ENCODE measurements at regions not wholly inside any gene's neighbourhood (a gene's known extent, or its start where the extent isn't known, plus 50 kb on each side); places are given as distances from the start of the nearest gene placed in this dataset.

DNA sequence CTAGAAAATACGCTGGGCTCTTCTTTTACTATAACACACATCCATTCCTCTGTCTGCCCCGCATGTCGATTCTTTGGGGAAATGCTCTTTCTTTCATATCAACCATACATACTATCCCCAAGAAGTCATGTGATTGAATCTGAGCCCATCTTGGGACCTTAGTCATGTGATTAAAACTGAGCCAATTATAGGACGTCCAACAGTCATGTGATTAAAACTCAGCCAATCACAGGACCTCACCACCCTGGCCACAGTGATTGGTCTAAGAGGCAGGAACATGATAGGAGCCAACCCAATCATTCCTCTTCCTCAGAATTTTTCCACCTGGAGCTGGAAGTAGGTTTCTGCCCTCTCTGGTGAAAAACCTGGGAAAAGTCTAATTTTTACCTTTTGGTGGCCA, 78.8 kb downstream of the TMEM114 start:
- POLR2A ChIA-PET: no interaction called here
- TF ChIP-seq EZH2 (IDR thresholded peaks at IDR 0.05; ENCODE audit: borderline replicate concordance, insufficient read depth, low read depth, low read length, poor library complexity, severe bottlenecking): no peak
- TF ChIP-seq, protein P1, sequence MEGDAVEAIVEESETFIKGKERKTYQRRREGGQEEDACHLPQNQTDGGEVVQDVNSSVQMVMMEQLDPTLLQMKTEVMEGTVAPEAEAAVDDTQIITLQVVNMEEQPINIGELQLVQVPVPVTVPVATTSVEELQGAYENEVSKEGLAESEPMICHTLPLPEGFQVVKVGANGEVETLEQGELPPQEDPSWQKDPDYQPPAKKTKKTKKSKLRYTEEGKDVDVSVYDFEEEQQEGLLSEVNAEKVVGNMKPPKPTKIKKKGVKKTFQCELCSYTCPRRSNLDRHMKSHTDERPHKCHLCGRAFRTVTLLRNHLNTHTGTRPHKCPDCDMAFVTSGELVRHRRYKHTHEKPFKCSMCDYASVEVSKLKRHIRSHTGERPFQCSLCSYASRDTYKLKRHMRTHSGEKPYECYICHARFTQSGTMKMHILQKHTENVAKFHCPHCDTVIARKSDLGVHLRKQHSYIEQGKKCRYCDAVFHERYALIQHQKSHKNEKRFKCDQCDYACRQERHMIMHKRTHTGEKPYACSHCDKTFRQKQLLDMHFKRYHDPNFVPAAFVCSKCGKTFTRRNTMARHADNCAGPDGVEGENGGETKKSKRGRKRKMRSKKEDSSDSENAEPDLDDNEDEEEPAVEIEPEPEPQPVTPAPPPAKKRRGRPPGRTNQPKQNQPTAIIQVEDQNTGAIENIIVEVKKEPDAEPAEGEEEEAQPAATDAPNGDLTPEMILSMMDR (IDR thresholded peaks at IDR 0.05): no peak

GRCh38 chr16:8510160-8510559, 80.2 kb downstream of the TMEM114 start:
- intact Hi-C loops (cut with micrococcal nuclease): no loop called here
- WGBS (ENCODE audit: insufficient coverage): 67% methylated on average over 3 of the region's 6 CpGs
- H3K4me3 Mint-ChIP-seq: no peak overlapping the region
- H4K20me1 ChIP-seq (ENCODE audit: control insufficient read depth, insufficient read depth, low read length, poor library complexity, severe bottlenecking): no peaks in the 10 kb centered on the region
- H3K4me1 Mint-ChIP-seq: no peaks in the 10 kb centered on the region
- H3K27me3 Mint-ChIP-seq: peaks cover 27% of the 10 kb centered on the region
- no peaks in the 10 kb centered on the region for H3K79me2 ChIP-seq (ENCODE audit: control insufficient read depth, insufficient read depth, low read length)
- no peak overlapping the region for H3K9ac ChIP-seq (ENCODE audit: low read length)
- no peaks in the 10 kb centered on the region for H3K9me3 Mint-ChIP-seq (ENCODE audit: insufficient read depth)
- H3K9me3 ChIP-seq (ENCODE audit: control extremely low read depth in 1 of 3, control insufficient read depth in 2 of 3, insufficient read depth in 1 of 3, low read length in 2 of 3): peaks cover 0 to 1% (median 0%) of the 10 kb centered on the region in 3 donors
- H3K27me3 ChIP-seq (replicated peaks in 1 of 4; ENCODE audit: control extremely low read depth in 1 of 4, control insufficient read depth in 3 of 4, insufficient read depth in 4 of 4, low read length in 3 of 4): peaks cover 0 to 4% (median 0%) of the 10 kb centered on the region in 4 experiments
- no peaks in the 10 kb centered on the region for H3K36me3 ChIP-seq (replicated peaks in 1 of 2; ENCODE audit: control extremely low read depth in 1 of 2, control insufficient read depth in 1 of 2, extremely low read depth in 1 of 2, insufficient read depth in 2 of 2, low read length in 1 of 2)
- no peak overlapping the region for H3K27ac ChIP-seq (ENCODE audit: low read length in 2 of 2)
- no peak overlapping the region for H3K4me2 ChIP-seq (replicated peaks; ENCODE audit: low read depth, low read length, poor library complexity, severe bottlenecking)
- ChIA-PET CTCF (no interaction called here), POLR2A (no interaction called here)
- no peak overlapping the region for H3K27ac Mint-ChIP-seq
- no peak overlapping the region for H2AFZ ChIP-seq (ENCODE audit: insufficient read depth, low read depth, low read length, poor library complexity, severe bottlenecking)
- no peak overlapping the region for H3K4me3 ChIP-seq (ENCODE audit: control extremely low read depth in 1 of 5, extremely low read depth in 1 of 5, insufficient read depth in 1 of 5, low read depth in 2 of 5, low read length in 4 of 5)
- TF ChIP-seq, protein P1 (IDR thresholded peaks at IDR 0.05): no peak
- no peak for TF ChIP-seq EZH2 (IDR thresholded peaks at IDR 0.05; ENCODE audit: borderline replicate concordance, insufficient read depth, low read depth, low read length, poor library complexity, severe bottlenecking)
- DNase-seq (no peak), ATAC-seq (ENCODE audit: low read depth) (no peak)
- H3K4me1 ChIP-seq (ENCODE audit: control insufficient read depth in 2 of 2, insufficient read depth in 2 of 2, low read length in 2 of 2): no peaks in the 10 kb centered on the region

More for the DNA sequence above, 78.8 kb downstream of the TMEM114 start:
- ATAC-seq (ENCODE audit: low read depth) (no peak), DNase-seq (no peak)
- Histone ChIP-seq H3K4me1 (ENCODE audit: control insufficient read depth in 2 of 2, insufficient read depth in 2 of 2, low read length in 2 of 2) (no peaks in the 10 kb centered on the region), H3K36me3 (replicated peaks in 1 of 2; ENCODE audit: control extremely low read depth in 1 of 2, control insufficient read depth in 1 of 2, extremely low read depth in 1 of 2, insufficient read depth in 2 of 2, low read length in 1 of 2) (no peaks in the 10 kb centered on the region), H3K4me3 (ENCODE audit: control extremely low read depth in 1 of 5, extremely low read depth in 1 of 5, insufficient read depth in 1 of 5, low read depth in 2 of 5, low read length in 4 of 5) (no peak overlapping the region), H3K9ac (ENCODE audit: low read length) (no peak overlapping the region), H3K27ac (ENCODE audit: low read length in 2 of 2) (no peak overlapping the region), H3K79me2 (ENCODE audit: control insufficient read depth, insufficient read depth, low read length) (no peaks in the 10 kb centered on the region), H3K27me3 (replicated peaks in 1 of 4; ENCODE audit: control extremely low read depth in 1 of 4, control insufficient read depth in 3 of 4, insufficient read depth in 4 of 4, low read length in 3 of 4) (no peaks in the 10 kb centered on the region), H2AFZ (ENCODE audit: insufficient read depth, low read depth, low read length, poor library complexity, severe bottlenecking) (no peak overlapping the region), H3K9me3 (ENCODE audit: control extremely low read depth in 1 of 3, control insufficient read depth in 2 of 3, insufficient read depth in 1 of 3, low read length in 2 of 3) (peaks cover 0 to 1% (median 0%) of the 10 kb centered on the region in 3 donors), H3K4me2 (replicated peaks; ENCODE audit: low read depth, low read length, poor library complexity, severe bottlenecking) (no peak overlapping the region), H4K20me1 (ENCODE audit: control insufficient read depth, insufficient read depth, low read length, poor library complexity, severe bottlenecking) (no peaks in the 10 kb centered on the region)
- intact Hi-C loops (cut with micrococcal nuclease): no loop called here
- Mint-ChIP-seq H3K4me3 (no peak overlapping the region), H3K27ac (no peak overlapping the region), H3K9me3 (ENCODE audit: insufficient read depth) (no peaks in the 10 kb centered on the region), H3K27me3 (peaks cover 20% of the 10 kb centered on the region), H3K4me1 (no peaks in the 10 kb centered on the region)
- WGBS (ENCODE audit: insufficient coverage): 93% methylated on average over 3 of the region's 4 CpGs
- CTCF ChIA-PET: no interaction called here
